ENCODE measurements at regions not wholly inside any gene's neighbourhood (a gene's known extent, or its start where the extent isn't known, plus 50 kb on each side); places are given as distances from the start of the nearest gene placed in this dataset.
"Not testable (repeated sequence)": the region's sequence is repeated elsewhere in the genome, so short reads cannot be mapped to it uniquely, and the experiment has no call there.

DNA sequence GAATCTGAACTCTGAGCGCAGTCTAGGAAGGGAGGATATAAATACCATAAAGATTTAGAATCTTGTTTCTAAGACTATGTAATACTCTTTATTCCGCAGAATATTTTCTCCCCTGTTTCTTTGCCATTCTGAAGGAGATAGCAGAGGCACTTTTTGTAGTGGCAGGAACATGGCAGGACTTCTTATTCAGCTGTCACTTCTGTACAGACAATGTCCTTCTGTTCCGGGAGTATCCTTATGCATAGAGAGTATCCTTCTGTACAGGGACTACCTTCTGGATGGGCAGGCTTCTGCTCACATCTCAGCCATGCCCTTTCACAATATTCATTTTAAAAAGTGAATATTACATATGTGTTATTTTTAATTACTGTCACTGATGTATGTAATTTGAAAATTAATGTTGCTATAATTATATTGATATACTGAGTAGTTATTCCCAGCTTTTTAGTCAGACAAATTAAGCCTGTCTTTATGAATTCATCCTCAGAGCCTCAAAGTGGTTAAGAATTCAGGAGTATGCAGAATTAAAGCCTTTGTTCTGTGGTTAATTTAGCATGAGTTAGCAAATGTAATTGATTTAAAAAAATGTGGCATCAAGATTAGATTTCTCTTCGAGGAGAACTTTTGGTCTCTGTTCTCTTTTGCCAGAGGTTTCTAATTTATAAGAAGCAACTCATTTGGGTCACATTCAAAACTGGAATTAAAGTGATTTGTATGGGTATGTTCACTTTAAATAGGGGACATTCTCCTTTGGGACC is 174.4 kb downstream of the FHIP1A start:
- Histone ChIP-seq H3K79me2 (no peaks in the 10 kb centered on the region), H3K4me1 (ENCODE audit: insufficient read depth) (no peaks in the 10 kb centered on the region), H3K36me3 (replicated peaks; ENCODE audit: insufficient read depth, low read depth) (no peaks in the 10 kb centered on the region), H3K27ac (no peak overlapping the region), H3K9me3 (ENCODE audit: low read depth) (no peaks in the 10 kb centered on the region), H3K9me2 (replicated peaks; ENCODE audit: insufficient read depth) (no peaks in the 10 kb centered on the region), H3K27me3 (no peaks in the 10 kb centered on the region), H2AFZ (no peak overlapping the region), H3K4me2 (no peak overlapping the region), H4K20me1 (ENCODE audit: insufficient read depth, poor library complexity, severe bottlenecking) (no peaks in the 10 kb centered on the region), H3K4me3 (no peak overlapping the region)
- TF ChIP-seq, protein P1, sequence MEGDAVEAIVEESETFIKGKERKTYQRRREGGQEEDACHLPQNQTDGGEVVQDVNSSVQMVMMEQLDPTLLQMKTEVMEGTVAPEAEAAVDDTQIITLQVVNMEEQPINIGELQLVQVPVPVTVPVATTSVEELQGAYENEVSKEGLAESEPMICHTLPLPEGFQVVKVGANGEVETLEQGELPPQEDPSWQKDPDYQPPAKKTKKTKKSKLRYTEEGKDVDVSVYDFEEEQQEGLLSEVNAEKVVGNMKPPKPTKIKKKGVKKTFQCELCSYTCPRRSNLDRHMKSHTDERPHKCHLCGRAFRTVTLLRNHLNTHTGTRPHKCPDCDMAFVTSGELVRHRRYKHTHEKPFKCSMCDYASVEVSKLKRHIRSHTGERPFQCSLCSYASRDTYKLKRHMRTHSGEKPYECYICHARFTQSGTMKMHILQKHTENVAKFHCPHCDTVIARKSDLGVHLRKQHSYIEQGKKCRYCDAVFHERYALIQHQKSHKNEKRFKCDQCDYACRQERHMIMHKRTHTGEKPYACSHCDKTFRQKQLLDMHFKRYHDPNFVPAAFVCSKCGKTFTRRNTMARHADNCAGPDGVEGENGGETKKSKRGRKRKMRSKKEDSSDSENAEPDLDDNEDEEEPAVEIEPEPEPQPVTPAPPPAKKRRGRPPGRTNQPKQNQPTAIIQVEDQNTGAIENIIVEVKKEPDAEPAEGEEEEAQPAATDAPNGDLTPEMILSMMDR (IDR thresholded peaks at IDR 0.05; ENCODE audit: poor library complexity), result no peak
- no peak for TF ChIP-seq EZH2 (IDR thresholded peaks at IDR 0.05; ENCODE audit: borderline replicate concordance)
- no peak for TF ChIP-seq EZH2phosphoT487 (IDR thresholded peaks at IDR 0.05; ENCODE audit: low read depth, severe bottlenecking, unreplicated experiment)
- no peak for DNase-seq (ENCODE audit: low spot score)
- WGBS (ENCODE audit: low lambda C conversion rate, missing lambda C conversion rate), result 86% methylated on average over 4 of the region's 4 CpGs

DNA sequence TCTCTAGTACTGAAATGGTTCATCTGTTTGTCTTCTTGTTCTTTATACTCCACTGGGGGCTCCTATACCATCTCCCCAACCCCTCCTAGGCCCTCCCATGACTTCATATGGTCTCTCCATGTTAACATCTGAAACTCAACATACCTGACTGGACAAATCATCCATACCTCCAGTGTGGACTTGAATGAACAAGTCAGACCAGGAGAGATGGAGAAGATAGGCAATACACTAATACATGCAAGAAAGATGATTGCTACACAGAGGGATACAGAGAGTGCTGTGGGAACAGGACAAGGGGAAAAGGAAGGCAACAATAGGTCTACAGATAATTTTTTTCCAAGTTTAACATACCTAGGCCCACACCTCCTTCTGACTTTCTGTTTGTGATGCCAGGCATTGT is 175.1 kb downstream of the FHIP1A start:
- no peaks in the 10 kb centered on the region for H3K79me2 ChIP-seq
- H3K27me3 ChIP-seq, result no peaks in the 10 kb centered on the region
- no peaks in the 10 kb centered on the region for H4K20me1 ChIP-seq (ENCODE audit: insufficient read depth, poor library complexity, severe bottlenecking)
- DNase-seq (ENCODE audit: low spot score), result no peak
- no peaks in the 10 kb centered on the region for H3K36me3 ChIP-seq (replicated peaks; ENCODE audit: insufficient read depth, low read depth)
- no peak for TF ChIP-seq EZH2phosphoT487 (IDR thresholded peaks at IDR 0.05; ENCODE audit: low read depth, severe bottlenecking, unreplicated experiment)
- TF ChIP-seq EZH2 (IDR thresholded peaks at IDR 0.05; ENCODE audit: borderline replicate concordance), result no peak
- TF ChIP-seq, protein P1 (IDR thresholded peaks at IDR 0.05; ENCODE audit: poor library complexity), result no peak
- no peaks in the 10 kb centered on the region for H3K9me3 ChIP-seq (ENCODE audit: low read depth)
- no peaks in the 10 kb centered on the region for H3K4me1 ChIP-seq (ENCODE audit: insufficient read depth)
- no peaks in the 10 kb centered on the region for H3K9me2 ChIP-seq (replicated peaks; ENCODE audit: insufficient read depth)
- no peak overlapping the region for H3K4me3 ChIP-seq
- H3K4me2 ChIP-seq, result no peak overlapping the region
- no peak overlapping the region for H3K27ac ChIP-seq
- H2AFZ ChIP-seq, result no peak overlapping the region

DNA sequence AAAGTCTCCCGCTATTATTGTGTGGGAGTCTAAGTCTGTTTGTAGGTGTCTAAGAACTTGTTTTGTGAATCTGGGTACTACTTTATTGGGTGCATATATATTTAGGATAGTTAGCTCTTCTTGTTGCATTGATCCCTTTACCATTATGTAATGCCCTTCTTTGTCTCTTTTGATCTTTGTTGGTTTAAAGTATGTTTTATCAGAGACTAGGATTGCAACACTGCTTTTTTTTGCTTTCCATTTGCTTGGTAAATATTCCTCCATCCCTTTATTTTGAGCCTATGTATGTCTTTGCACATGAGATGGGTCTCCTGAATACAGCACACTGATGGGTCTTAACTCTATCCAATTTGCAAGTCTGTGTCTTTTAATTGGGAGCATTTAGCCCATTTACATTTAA is 165.2 kb downstream of the GATB start:
- 76% methylated on average over 1 of the region's 1 CpG for WGBS (ENCODE audit: low lambda C conversion rate, missing lambda C conversion rate)
- not testable (repeated sequence) for H3K27ac ChIP-seq; H3K9me2 ChIP-seq (replicated peaks; ENCODE audit: insufficient read depth); H3K36me3 ChIP-seq (replicated peaks; ENCODE audit: insufficient read depth, low read depth); H3K4me2 ChIP-seq; H3K4me1 ChIP-seq (ENCODE audit: insufficient read depth); H4K20me1 ChIP-seq (ENCODE audit: insufficient read depth, poor library complexity, severe bottlenecking); DNase-seq (ENCODE audit: low spot score); H3K27me3 ChIP-seq; H3K4me3 ChIP-seq; H2AFZ ChIP-seq; H3K9me3 ChIP-seq (ENCODE audit: low read depth); H3K79me2 ChIP-seq

DNA sequence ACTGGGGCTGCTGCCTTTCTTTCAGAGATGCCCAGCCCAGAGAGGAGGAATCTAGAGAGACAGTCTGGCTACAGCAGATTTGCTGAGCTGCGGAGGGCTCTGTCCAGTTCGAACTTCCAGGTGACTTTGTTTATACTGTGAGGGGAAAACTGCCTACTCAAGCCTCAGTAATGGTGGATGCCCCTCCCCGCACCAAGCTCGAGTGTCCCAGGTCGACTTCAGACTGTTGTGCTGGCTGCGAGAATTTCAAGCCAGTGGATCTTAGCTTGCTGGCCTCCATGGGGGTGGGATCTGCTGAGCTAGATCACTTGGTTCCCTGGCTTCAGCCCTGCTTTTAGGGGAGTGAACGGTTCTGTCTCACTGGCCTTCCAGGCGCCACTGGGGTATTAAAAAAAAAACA is 163.1 kb downstream of the GATB start:
- not testable (repeated sequence) for H3K9me3 ChIP-seq (ENCODE audit: low read depth); H3K9me2 ChIP-seq (replicated peaks; ENCODE audit: insufficient read depth); H3K4me1 ChIP-seq (ENCODE audit: insufficient read depth); H2AFZ ChIP-seq; H4K20me1 ChIP-seq (ENCODE audit: insufficient read depth, poor library complexity, severe bottlenecking); H3K36me3 ChIP-seq (replicated peaks; ENCODE audit: insufficient read depth, low read depth); H3K79me2 ChIP-seq; H3K4me3 ChIP-seq; H3K4me2 ChIP-seq; H3K27me3 ChIP-seq; DNase-seq (ENCODE audit: low spot score); H3K27ac ChIP-seq
- 77% methylated on average over 7 of the region's 8 CpGs for WGBS (ENCODE audit: low lambda C conversion rate, missing lambda C conversion rate)
